Panc1 (cell line): ENCODE measurements at regions not wholly inside any gene's neighbourhood (a gene's known extent, or its start where the extent isn't known, plus 50 kb on each side); places are given as distances from the start of the nearest gene placed in this dataset.

Experiments used
- ATAC-seq: fragments of 200-7000 bp; cut with Tn5 transposase; 2 replicates; pipeline ENCODE4 v1.9.1; 2020; ENCODE audit warnings: mild to moderate bottlenecking, moderate library complexity
- BruUV-seq: library from RNA; stranded (reverse); fragments of 400-500 nt; replicated peaks from 2 replicates; lab custom pipeline; 2021; lab: Mats Ljungman, UMichigan
- CTCF ChIA-PET: fragments of 300-600 bp; sonication (Branson Sonifier 250); formaldehyde crosslinking; loops from one replicate; lab custom pipeline; 2022; ENCODE audit warnings: antibody characterized with exemption; lab: Charles Lee
- POLR2A ChIA-PET: fragments of 300-600 bp; sonication (Branson Sonifier 250); formaldehyde crosslinking; loops from one replicate; lab custom pipeline; 2022; ENCODE audit warnings: antibody characterized with exemption; lab: Charles Lee
- DNase-seq: peaks from one replicate; pipeline ENCODE4 v3.0.0-alpha.2; 2010; ENCODE audit warnings: low read depth, low spot score
- H3K27ac ChIP-seq: 2 replicates; pipeline ENCODE4 v1.5.1; 2011; ENCODE audit warnings: mild to moderate bottlenecking, low read length, inconsistent platforms
- H3K27me3 ChIP-seq: fragments of 200-500 bp; sonication (Bioruptor generic); 2 replicates; pipeline ENCODE4 v1.6.0; 2014; ENCODE audit warnings: low read length, inconsistent platforms; ENCODE audit not compliant: control insufficient read depth, insufficient read depth
- H3K36me3 ChIP-seq: fragments of 200-500 bp; sonication (Bioruptor generic); 2 replicates; pipeline ENCODE4 v1.5.1; 2014; ENCODE audit warnings: inconsistent platforms, mild to moderate bottlenecking, low read length, moderate library complexity; ENCODE audit not compliant: control insufficient read depth, insufficient read depth
- H3K4me1 ChIP-seq: 2 replicates; pipeline ENCODE4 v1.5.1; 2011; ENCODE audit warnings: inconsistent platforms, mild to moderate bottlenecking, low read length, moderate library complexity; ENCODE audit not compliant: control insufficient read depth, insufficient read depth
- H3K4me3 ChIP-seq, 2 experiments: 2 replicates each; pipeline ENCODE4 v1.5.1; 2011 to 2012; ENCODE audit warnings: low read depth in 2 of 2, low read length in 2 of 2, mild to moderate bottlenecking in 2 of 2, inconsistent platforms in 1 of 2, moderate library complexity in 1 of 2
- H3K9me3 ChIP-seq: fragments of 200-500 bp; sonication (Bioruptor generic); 2 replicates; pipeline ENCODE4 v1.5.1; 2014; ENCODE audit warnings: low read depth, mild to moderate bottlenecking, inconsistent platforms, low read length, moderate library complexity; ENCODE audit not compliant: control insufficient read depth, insufficient read depth
- POLR2AphosphoS5 ChIP-seq: IDR thresholded peaks from 2 replicates; pipeline ENCODE4 v1.6.1; 2012; ENCODE audit warnings: mild to moderate bottlenecking, low read depth, low read length, moderate library complexity
- REST ChIP-seq, 2 experiments: IDR thresholded peaks; 2 replicates each; pipeline ENCODE4 v1.6.1; 2011 to 2012; ENCODE audit warnings: low read depth in 2 of 2, control low read depth in 1 of 2, low read length in 1 of 2, mild to moderate bottlenecking in 1 of 2, moderate library complexity in 1 of 2; ENCODE audit not compliant: insufficient read depth in 1 of 2
- SIN3A ChIP-seq: IDR thresholded peaks from 2 replicates; pipeline ENCODE4 v1.6.1; 2012; ENCODE audit warnings: low read depth, mild to moderate bottlenecking, low read length, moderate library complexity, borderline replicate concordance; ENCODE audit not compliant: insufficient read depth
- TCF7L2 ChIP-seq: IDR thresholded peaks from 2 replicates; pipeline ENCODE4 v1.6.1; 2011; ENCODE audit warnings: mild to moderate bottlenecking, low read depth, low read length, inconsistent platforms
- in situ Hi-C: cut with HindIII; loops from 2 replicates; pipeline ENCODE4 v1.10.0; 2016; ENCODE audit warnings: low sequenced_read_pairs, low pct_unique_long_range_greater_than_20kb
- intact Hi-C: fragments of 100-400 bp; cut with micrococcal nuclease; formaldehyde crosslinking; loops from one replicate; pipeline ENCODE4 v1.10.0; 2022; ENCODE audit not compliant: unreplicated experiment
- TF ChIP-seq, protein P1 (sequence below): fragments of 450-650 bp; IDR thresholded peaks from 2 replicates; pipeline ENCODE4 v1.5.1; 2017; ENCODE audit warnings: mild to moderate bottlenecking

DNA sequence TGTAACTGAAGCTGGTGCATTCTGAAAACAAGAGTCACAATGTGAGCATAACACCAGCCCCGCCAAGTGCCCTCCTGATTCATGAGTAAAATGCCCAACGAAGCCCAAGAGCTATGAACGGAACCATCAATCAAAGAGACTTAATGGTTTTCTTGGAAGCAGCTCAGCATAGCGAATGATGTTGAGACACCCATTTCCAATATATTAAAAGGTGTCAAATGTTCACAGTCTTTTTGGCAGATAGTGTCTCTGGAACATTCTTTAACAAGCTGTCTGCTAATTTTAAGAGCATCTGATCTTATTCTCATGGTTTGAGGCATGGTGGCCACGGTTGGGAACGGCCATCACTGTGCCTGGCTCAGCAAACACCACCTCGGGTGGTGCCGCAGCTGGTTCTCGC, 133.4 kb upstream of the USP29 start:
- H3K4me1 ChIP-seq, result no peaks in the 10 kb centered on the region
- no peak for ATAC-seq
- H3K36me3 ChIP-seq, result no peaks in the 10 kb centered on the region
- intact Hi-C loops, result no loop called here
- in situ Hi-C loops, result no loop called here
- no peak for DNase-seq
- H3K27me3 ChIP-seq, result no peaks in the 10 kb centered on the region
- no peak overlapping the region for H3K27ac ChIP-seq
- TF ChIP-seq SIN3A (no peak), POLR2AphosphoS5 (no peak), REST (IDR thresholded peaks at IDR 0.05; ENCODE audit: insufficient read depth in 1 of 2, low read depth in 2 of 2, low read length in 1 of 2) (no peak), TCF7L2 (no peak)
- TF ChIP-seq, protein P1, sequence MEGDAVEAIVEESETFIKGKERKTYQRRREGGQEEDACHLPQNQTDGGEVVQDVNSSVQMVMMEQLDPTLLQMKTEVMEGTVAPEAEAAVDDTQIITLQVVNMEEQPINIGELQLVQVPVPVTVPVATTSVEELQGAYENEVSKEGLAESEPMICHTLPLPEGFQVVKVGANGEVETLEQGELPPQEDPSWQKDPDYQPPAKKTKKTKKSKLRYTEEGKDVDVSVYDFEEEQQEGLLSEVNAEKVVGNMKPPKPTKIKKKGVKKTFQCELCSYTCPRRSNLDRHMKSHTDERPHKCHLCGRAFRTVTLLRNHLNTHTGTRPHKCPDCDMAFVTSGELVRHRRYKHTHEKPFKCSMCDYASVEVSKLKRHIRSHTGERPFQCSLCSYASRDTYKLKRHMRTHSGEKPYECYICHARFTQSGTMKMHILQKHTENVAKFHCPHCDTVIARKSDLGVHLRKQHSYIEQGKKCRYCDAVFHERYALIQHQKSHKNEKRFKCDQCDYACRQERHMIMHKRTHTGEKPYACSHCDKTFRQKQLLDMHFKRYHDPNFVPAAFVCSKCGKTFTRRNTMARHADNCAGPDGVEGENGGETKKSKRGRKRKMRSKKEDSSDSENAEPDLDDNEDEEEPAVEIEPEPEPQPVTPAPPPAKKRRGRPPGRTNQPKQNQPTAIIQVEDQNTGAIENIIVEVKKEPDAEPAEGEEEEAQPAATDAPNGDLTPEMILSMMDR, result no peak
- H3K9me3 ChIP-seq, result no peaks in the 10 kb centered on the region
- no TSS peak for BruUV-seq
- H3K4me3 ChIP-seq, result no peak overlapping the region
- ChIA-PET CTCF (no interaction called here), POLR2A (no interaction called here)

DNA sequence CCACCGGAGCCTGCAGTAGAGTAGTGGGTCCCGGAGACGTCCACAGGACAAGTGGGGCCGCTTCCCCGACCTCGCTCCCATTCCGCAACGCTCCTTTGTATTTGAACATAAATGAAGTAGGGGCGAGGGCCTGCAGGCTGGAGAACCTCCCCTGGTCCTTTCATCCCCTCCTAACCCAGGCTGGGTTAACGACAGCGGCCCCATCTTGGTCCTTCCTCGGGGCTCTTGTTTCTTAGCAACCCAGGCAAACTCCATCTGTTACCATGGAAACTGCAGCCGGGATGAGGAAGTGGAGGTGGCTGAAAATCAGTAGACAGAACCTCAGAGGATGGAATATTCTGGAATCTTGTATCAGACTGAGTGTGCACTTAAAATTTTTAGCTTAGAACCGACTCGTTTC, 132.6 kb upstream of the USP29 start:
- CTCF ChIA-PET, result interaction anchor here (0.7 kb wide), 1 partner anchor 604 kb away, joined by 7 read pairs; no protein-coding TSS in a partner anchor

More for the DNA sequence above, 132.6 kb upstream of the USP29 start:
- TF ChIP-seq, protein P1, result no peak
- TF ChIP-seq POLR2AphosphoS5 (no peak), SIN3A (no peak), TCF7L2 (no peak), REST (IDR thresholded peaks at IDR 0.05; ENCODE audit: insufficient read depth in 1 of 2, low read depth in 2 of 2, low read length in 1 of 2) (no peak)
- intact Hi-C loops, result no loop called here
- Histone ChIP-seq H3K27me3 (no peaks in the 10 kb centered on the region), H3K4me1 (no peaks in the 10 kb centered on the region), H3K36me3 (no peaks in the 10 kb centered on the region), H3K9me3 (no peaks in the 10 kb centered on the region), H3K4me3 (no peak overlapping the region), H3K27ac (no peak overlapping the region)
- no peak for ATAC-seq
- in situ Hi-C loops, result no loop called here
- POLR2A ChIA-PET, result no interaction called here
- no TSS peak for BruUV-seq
- no peak for DNase-seq
